RWPE2 (cell line): ENCODE measurements at regions not wholly inside any gene's neighbourhood (a gene's known extent, or its start where the extent isn't known, plus 50 kb on each side); places are given as distances from the start of the nearest gene placed in this dataset.
"Not testable (repeated sequence)": the region's sequence is repeated elsewhere in the genome, so short reads cannot be mapped to it uniquely, and the experiment has no call there.

Experiments
- ATAC-seq: fragments of 200-7000 bp; cut with Tn5 transposase; 3 replicates; pipeline ENCODE4 v1.9.1; 2021; ENCODE audit warnings: low read depth
- DNase-seq: peaks from one replicate; pipeline ENCODE4 v3.0.0-alpha.2; 2020; ENCODE audit warnings: low spot score
- H3K27ac ChIP-seq: fragments of 450-650 bp; 2 replicates; pipeline ENCODE4 v1.5.1; 2017; ENCODE audit warnings: mild to moderate bottlenecking; ENCODE audit not compliant: poor library complexity, severe bottlenecking
- H3K27me3 ChIP-seq: fragments of 250-450 bp; sonication (Bioruptor Pico); 2 replicates; pipeline ENCODE4 v1.5.1; 2021; ENCODE audit warnings: mild to moderate bottlenecking, moderate library complexity; ENCODE audit not compliant: insufficient read depth, poor library complexity, severe bottlenecking
- H3K36me3 ChIP-seq: fragments of 250-450 bp; sonication (Bioruptor Pico); 2 replicates; pipeline ENCODE4 v1.5.1; 2020; ENCODE audit warnings: low read depth, mild to moderate bottlenecking, moderate library complexity
- H3K4me1 ChIP-seq: fragments of 250-450 bp; sonication (Bioruptor Pico); 2 replicates; pipeline ENCODE4 v1.5.1; 2021; ENCODE audit warnings: mild to moderate bottlenecking, moderate library complexity; ENCODE audit not compliant: insufficient read depth, poor library complexity, severe bottlenecking
- H3K4me3 ChIP-seq: fragments of 250-450 bp; sonication (Bioruptor Pico); 2 replicates; pipeline ENCODE4 v1.5.1; 2021; ENCODE audit warnings: mild to moderate bottlenecking, moderate library complexity; ENCODE audit not compliant: severe bottlenecking
- H3K9me3 ChIP-seq: fragments of 250-450 bp; sonication (Bioruptor Pico); 2 replicates; pipeline ENCODE4 v1.5.1; 2021; ENCODE audit warnings: mild to moderate bottlenecking, moderate library complexity; ENCODE audit not compliant: severe bottlenecking
- CTCF ChIP-seq: fragments of 450-650 bp; IDR thresholded peaks from one replicate; pipeline ENCODE4 v1.5.1; 2017; ENCODE audit warnings: mild to moderate bottlenecking, moderate library complexity; ENCODE audit not compliant: poor library complexity, severe bottlenecking

GRCh38 chr17:70388326-70388725 lies 219.0 kb downstream of the KCNJ2 start:
- Histone ChIP-seq H3K4me3 (no peak overlapping the region), H3K36me3 (no peaks in the 10 kb centered on the region), H3K9me3 (no peaks in the 10 kb centered on the region), H3K4me1 (no peaks in the 10 kb centered on the region), H3K27me3 (no peaks in the 10 kb centered on the region), H3K27ac (no peak overlapping the region)
- no peak for TF ChIP-seq CTCF
- DNase-seq (no peak), ATAC-seq (no peak)

GRCh38 chr17:70389232-70389757 lies 220.0 kb downstream of the KCNJ2 start:
- H3K36me3 ChIP-seq, H3K4me1 ChIP-seq, H3K27ac ChIP-seq, H3K27me3 ChIP-seq, H3K9me3 ChIP-seq, H3K4me3 ChIP-seq, ATAC-seq, DNase-seq: not testable (repeated sequence)

- no peak overlapping the region for H3K27ac ChIP-seq
- no peak overlapping the region for H3K4me3 ChIP-seq
- H3K36me3 ChIP-seq: no peaks in the 10 kb centered on the region
- no peaks in the 10 kb centered on the region for H3K4me1 ChIP-seq
- no peak for TF ChIP-seq CTCF
- DNase-seq (no peak), ATAC-seq (no peak)
- no peaks in the 10 kb centered on the region for H3K9me3 ChIP-seq
- H3K27me3 ChIP-seq: no peaks in the 10 kb centered on the region
Measured at GRCh38 chr17:70390049-70390448, 220.7 kb downstream of the KCNJ2 start.

GRCh38 chr17:70394473-70395232 lies 225.3 kb downstream of the KCNJ2 start:
- TF ChIP-seq CTCF: no peak
- Histone ChIP-seq H3K4me3 (no peak overlapping the region), H3K27ac (no peak overlapping the region), H3K4me1 (no peaks in the 10 kb centered on the region), H3K27me3 (no peaks in the 10 kb centered on the region), H3K9me3 (no peaks in the 10 kb centered on the region), H3K36me3 (no peaks in the 10 kb centered on the region)
- ATAC-seq: no peak
- no peak for DNase-seq

GRCh38 chr17:70405492-70406220 lies 236.3 kb downstream of the KCNJ2 start:
- Histone ChIP-seq H3K27me3 (no peaks in the 10 kb centered on the region), H3K4me1 (peaks cover 15% of the 10 kb centered on the region), H3K9me3 (no peaks in the 10 kb centered on the region), H3K36me3 (no peaks in the 10 kb centered on the region), H3K27ac (peak overlapping the region; percentile 38), H3K4me3 (no peak overlapping the region)
- ATAC-seq: peak; percentile 96
- no peak for TF ChIP-seq CTCF
- peak; percentile 52 for DNase-seq
